NK-92 treated with Interleukin-12 subunit alpha and Interleukin-12 subunit beta, amount 100 ng/mL, for 24 hours (cell line): ENCODE measurements at regions not wholly inside any gene's neighbourhood (a gene's known extent, or its start where the extent isn't known, plus 50 kb on each side); places are given as distances from the start of the nearest gene placed in this dataset.
"Not testable (repeated sequence)": the region's sequence is repeated elsewhere in the genome, so short reads cannot be mapped to it uniquely, and the experiment has no call there.

Source experiments
- DNase-seq: peaks from one replicate; lab custom pipeline; 2025; lab: John Stamatoyannopoulos, UW

DNA sequence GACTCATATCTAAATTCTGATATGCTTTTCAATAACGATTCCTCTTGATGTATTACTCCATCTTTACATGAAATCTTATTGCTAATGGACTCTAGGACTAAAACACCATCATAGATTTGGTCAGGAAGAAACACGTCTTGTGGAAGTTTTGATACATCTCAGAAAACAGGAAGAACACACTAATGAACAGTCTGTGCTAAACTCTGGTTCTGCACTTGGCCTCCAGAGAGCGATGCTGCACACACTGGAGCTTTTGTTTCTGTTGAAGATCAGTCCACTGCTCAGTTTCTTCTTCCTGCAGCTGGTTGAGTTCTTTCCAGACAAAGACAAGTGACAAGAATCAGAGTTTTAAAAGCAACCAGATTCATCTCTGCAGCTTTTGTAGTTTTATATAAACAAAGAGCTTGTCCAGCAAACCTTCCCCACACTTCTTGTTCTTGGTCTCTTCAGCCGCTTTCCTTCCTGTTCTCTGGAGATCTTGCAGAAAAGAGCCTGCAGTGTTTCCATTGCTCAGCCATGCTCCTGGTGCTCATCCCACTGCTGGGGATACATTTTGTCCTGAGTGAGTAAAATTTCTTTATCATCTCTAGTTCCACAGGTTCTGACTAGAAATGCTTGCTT, 229.1 kb upstream of the OR4E1 start:
- DNase-seq: no peak

DNA sequence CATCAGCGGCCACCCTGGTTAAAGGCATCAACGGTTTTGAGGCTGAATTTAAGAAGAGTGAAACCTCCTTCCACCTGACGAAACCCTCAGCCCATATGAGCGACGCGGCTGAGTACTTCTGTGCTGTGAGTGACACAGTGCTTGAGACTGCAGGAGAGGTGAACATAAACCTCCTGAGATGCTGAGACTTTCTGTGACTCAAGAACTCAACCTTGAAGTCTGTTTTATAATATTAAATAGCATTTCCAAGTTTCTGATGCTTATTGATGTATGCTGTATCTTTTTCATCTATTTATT, 221.2 kb upstream of the OR4E1 start:
- DNase-seq: not testable (repeated sequence)

DNA sequence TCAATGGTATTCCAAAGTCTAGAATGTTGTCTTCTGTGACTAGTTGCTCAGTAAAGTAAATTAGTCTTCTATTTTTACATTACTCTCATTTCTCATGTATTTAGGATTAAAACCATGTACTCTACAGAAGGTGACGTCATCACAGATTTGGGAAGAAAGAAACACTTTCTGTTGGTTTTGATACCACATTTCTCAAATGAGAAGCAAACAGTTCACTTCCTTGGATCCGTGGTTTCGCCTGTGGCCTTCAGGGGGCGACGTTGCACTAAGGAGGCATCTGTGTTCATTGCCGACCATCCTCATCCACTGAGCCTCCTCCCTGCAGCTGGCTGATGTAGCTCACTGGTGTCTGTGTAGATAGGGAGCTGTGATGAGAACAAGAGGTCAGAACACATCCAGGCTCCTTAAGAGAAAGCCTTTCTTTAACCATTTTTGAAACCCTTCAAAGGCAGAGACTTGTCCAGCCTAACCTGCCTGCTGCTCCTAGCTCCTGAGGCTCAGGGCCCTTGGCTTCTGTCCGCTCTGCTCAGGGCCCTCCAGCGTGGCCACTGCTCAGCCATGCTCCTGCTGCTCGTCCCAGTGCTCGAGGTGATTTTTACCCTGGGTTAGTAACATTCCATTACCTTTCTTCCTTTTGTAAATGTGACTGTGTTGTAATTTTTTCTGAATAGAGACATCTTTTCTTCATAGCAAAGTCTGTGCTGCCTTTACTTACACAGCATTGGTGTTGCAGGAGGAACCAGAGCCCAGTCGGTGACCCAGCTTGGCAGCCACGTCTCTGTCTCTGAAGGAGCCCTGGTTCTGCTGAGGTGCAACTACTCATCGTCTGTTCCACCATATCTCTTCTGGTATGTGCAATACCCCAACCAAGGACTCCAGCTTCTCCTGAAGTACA, 220.6 kb upstream of the OR4E1 start:
- DNase-seq: no peak

DNA sequence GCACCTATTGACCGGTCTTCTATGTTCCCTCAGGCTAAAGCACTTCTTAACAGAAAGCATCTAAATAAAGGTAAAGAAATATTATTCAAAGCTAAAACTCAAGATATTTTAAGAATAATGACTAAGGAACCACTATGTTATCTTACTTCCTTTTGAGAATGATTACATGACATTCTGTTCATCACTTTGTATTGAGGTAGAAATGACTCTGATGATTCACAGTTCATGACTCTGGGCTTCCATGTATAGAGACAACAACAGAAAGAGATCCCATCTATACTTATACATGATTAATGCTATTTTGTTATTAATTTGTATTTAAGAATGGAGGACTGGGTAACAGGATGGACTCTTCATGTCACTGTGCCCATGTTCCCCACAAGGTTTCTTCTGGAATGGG, 218.3 kb upstream of the OR4E1 start:
- no peak for DNase-seq

DNA sequence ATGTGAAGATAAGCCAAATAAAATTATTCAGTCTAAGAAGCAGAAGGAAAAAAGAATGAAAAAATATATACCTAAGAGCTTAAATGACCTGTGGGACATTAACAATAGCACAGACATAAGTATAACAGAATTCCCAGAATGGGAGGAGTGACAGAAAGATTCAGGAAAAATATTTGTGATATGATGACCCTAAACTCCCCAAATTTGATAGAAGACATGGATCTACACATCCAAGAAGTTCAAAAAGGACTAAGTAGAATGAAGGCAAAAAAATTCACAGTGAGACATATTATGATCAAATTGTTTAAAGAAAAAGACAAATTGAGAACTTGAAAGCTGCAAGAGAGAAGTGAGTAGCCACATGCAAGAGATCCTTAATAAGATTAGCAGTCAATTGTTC, 211.4 kb upstream of the OR4E1 start:
- DNase-seq: no peak

DNA sequence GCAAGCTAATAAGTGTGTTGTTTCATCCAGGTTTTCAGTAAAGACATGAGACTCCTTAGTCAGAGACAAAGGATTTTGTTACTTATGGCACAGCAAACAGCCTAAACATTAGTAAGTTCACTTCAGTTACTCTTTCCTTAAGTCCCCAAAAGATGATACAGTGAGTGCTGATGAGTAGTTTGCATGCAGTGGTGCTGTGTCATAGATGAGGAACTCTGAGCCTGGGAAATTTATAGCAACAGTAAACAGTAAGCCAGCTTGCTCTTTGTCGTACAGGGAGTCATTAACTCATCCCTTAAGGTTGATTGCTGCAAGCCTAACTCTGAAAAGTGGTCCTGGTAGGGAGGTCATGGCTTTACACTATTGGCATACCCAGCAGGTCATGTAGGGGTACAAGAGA, 208.6 kb upstream of the OR4E1 start:
- DNase-seq: no peak

DNA sequence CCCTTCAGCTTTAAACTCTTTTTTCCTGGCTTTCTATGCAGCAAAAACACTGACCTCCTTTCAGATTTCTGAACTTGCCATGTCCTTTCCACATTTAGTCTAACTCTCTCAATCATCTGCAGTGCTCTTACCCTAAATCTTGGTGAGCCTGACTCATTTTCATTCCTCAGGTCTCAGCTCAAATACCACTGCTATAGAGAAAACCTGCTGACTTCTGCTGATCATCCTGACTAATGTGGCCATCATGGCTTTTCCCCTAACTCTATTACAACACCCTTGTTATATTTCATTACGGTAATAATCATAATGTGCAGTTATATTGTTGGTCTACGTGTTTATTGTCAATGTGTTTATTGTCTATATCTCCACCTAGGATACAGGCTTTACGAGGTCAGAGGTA, 207.3 kb upstream of the OR4E1 start:
- no peak for DNase-seq

DNA sequence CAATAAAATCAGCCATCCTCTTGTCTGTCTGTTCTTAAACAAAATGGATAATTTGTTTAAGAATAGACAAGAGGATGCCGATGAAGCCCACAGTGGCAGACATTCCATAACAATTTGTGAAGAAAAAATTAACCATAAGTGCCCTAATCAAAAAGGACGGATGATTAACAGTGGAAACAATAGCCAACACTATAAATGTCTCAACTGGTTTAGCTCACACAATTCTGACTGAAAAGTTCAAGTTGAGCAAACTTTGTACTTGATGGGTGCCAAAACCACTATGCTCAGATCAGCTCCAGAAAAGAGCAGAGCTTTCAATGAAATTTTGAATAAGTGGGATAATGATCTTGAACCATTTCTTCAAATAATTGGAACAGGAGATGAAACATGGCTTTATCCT, 202.2 kb upstream of the OR4E1 start:
- no peak for DNase-seq

DNA sequence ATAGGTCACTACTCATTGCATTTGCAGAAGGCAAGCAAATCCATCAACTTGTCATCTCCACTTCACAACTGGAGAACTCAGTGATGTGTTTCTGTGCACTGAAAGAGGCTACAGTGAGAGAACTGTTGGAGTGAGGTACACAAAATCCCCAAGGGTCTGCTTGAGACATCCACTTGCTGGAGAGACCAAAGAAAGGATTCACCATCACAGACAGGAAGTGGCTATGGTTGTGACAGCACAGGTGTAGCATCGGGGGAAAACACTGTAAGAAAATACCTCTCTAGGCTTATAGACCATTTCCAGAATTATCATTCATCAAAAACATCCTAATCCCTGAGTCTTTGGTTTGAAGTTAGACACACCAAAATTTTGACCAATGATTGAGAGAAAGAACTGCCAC, 201.3 kb upstream of the OR4E1 start:
- no peak for DNase-seq

DNA sequence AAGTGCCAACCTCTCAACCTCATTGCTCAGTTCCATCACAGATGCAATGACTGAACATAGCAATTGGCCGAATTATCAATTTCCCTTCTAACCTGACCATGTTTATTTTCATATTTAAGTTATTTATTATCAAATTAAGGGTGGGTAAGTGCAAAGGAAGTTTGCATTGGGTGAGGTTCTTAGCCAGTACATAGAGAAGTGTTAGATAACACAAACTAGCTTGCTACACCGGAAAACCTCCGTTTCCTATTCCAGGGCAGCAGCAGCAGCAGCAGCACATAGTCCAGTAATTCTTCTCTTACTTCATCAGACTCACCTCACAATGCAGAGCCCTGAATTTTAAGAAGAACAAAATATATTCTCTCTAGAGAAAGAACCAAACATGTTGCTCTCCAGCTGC, 200.5 kb upstream of the OR4E1 start:
- DNase-seq: no peak

DNA sequence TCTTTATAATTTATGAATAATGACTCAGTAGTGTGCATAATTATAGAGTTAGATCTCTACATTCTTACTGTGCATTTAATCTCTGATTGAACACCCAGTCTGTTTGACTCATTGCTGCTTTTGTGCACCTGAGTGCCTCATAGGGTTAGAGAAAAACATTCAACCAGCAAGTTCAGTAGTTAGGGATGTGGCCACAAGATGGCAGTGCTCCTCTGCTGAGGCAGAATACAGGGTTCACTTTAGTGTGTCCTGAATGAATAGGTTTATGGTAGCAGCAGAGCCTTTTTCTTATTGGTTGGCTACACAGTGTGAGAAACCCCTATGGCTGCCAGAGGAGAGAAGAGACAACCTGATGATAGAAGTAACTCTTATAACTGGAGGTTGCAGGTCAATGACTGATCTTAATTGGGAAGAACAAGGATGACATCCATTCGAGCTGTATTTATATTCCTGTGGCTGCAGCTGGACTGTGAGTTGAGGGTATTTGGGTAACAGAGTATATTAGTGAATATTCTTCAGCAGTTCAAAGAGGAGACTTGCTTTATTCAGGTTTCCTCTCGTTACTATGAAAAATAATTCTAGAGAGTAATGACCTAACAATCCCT, 194.9 kb upstream of the OR4E1 start:
- peak; percentile 9 for DNase-seq

DNA sequence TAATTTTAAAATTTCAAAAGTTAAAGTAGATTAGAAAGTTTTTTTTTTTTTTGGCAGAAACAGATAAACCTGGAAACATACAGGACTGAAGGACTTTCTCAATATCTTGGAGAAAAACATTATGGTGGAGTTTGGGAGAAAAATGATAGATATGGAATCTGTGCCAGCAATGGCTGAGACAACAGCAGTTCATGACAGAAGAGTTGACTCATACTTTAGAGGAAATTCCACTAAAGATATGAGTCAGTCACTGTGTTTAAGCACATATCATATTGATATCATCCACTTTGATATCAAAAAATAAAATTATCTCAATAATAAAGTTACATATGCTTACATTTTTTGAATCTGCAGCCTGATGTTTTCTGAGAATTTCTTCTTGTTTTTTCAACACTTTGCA, 193.9 kb upstream of the OR4E1 start:
- DNase-seq: no peak

DNA sequence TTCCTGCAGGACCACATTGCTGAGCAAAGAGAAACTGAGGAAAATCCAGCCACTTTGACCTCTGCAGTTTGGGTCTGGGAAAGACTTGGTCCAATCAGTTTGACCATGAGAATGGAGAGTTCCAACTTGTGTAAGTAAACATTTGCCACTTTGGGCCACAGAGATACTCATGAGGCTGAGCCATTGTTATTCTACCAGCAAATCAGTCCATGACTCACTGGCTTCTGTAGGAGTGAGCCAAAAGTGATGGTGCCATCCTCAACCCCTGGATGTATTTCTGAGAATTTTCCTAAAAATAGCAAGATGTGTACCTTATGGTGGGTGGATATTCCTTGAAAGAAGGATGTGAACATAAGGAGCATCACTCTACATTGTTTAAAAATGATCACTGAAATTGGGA, 192.9 kb upstream of the OR4E1 start:
- DNase-seq: no peak

DNA sequence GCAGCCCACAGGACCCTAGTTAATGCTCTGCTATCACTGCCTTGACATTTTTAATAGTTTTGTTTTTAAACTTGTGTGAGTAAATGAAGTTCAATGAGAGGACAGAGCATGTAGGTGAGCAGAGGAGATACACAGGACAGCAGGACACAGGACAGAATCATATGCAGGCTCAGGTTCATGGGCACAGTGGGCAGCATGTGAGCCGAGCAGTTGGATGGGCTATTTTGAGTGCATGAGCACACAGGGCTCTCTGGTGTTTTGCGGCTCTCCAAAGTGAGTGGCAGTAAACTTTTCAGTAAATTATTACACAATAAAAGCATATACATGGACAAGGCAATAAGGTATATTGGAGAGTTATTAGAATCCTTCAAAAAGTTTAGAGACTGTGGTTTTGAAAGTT, 189.7 kb upstream of the OR4E1 start:
- DNase-seq: no peak

DNA sequence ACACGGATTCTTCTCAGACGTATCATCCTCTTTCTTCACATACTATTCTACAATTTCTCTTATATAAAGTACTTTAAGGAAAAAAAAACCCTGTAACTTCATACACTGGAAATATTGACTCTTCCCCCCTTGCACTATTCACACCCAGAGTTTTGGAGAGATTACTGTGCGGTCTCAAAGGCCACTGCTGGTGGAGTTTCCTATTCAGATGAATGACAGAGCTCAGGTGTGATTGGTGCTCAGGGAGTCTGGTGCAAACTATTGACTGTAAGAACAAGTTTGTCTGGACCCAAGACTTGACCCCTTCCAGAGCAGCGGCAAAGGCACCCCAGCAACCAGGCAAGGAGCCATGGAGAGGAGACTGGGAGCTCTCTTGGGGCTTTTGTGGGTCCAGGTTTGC, 187.5 kb upstream of the OR4E1 start:
- no peak for DNase-seq

DNA sequence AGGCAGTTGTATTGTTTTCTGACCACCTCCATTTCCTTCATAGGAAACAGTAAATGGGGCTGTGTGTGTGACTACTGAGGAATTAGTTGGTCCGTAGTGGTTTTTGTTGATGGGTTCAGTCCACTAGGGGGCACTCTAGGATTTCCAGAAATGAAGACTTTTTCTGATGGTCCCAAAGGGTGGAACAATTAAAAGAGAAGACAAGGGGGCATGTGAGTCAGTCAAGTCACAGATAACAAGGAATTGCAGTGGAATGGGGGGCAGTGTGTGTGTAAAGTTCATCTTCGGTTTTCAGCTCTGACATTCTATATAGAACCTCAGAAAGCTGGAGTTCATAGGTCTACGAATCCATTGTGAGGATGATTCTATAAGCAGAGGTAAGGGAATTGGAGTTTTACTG, 186.6 kb upstream of the OR4E1 start:
- no peak for DNase-seq

DNA sequence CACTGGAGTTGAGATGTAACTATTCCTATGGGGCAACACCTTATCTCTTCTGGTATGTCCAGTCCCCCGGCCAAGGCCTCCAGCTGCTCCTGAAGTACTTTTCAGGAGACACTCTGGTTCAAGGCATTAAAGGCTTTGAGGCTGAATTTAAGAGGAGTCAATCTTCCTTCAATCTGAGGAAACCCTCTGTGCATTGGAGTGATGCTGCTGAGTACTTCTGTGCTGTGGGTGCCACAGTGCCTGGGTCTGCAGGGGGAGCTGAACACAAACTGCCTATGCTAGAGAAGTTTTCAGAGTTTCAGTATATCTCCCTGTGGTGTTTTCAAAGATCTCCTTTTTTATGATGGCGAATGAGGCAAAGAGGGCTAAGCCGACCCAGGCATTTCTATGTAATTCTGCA, 179.2 kb upstream of the OR4E1 start:
- DNase-seq: no peak

DNA sequence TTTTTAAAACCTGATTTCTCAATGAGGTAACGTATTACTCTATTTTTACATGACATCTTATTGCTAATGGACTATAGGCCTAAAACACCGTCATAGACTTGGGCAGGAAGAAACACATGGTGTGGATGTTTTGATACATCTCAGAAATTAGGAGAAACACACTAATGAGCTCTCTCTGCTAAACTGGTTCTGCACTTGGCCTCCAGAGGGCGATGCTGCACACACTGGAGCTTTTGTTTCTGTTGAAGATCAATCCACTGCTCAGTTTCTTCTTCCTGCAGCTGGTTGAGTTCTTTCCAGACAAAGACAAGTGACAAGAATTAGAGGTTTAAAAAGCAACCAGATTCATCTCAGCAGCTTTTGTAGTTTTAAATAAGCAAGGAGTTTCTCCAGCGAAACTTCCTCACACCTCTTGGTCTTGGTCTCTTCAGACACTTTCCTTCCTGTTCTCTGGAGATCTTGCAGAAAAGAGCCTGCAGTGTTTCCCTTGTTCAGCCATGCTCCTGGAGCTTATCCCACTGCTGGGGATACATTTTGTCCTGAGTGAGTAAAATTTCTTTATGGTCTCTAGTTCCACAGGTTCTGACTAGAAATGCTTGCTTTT, 178.5 kb upstream of the OR4E1 start:
- DNase-seq: peak; percentile 26

DNA sequence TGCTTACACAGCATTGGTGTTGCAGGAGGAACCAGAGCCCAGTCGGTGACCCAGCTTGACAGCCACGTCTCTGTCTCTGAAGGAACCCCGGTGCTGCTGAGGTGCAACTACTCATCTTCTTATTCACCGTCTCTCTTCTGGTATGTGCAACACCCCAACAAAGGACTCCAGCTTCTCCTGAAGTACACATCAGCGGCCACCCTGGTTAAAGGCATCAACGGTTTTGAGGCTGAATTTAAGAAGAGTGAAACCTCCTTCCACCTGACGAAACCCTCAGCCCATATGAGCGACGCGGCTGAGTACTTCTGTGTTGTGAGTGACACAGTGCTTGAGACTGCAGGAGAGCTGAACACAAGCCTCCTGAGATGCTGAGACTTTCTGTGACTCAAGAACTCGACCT, 173.3 kb upstream of the OR4E1 start:
- DNase-seq: not testable (repeated sequence)

DNA sequence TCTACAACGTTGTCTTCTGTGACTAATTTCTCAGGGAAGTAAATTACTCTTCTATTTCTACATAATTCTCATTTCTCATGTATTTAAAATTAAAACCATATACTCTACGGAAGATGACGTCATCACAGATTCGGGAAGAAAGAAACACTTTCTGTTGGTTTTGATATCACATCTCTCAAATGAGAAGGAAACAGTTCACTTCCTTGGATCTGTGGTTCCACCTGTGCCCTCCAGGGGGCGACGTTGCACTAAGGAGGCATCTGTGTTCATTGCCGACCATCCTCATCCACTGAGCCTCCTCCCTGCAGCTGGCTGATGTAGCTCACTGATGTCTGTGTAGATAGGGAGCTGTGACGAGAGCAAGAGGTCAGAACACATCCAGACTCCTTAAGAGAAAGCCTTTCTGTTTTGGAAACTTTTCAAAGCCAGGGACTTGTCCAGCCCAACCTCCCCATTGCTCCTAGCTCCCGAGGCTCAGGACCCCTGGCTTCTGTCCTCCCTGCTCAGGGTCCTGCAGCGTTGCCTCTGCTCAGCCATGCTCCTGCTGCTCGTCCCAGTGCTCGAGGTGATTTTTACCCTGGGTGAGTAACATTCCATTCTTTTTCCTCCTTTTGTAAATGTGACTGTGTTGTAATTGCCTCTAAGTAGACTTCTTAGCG, 172.7 kb upstream of the OR4E1 start:
- DNase-seq: peak; percentile 26

DNA sequence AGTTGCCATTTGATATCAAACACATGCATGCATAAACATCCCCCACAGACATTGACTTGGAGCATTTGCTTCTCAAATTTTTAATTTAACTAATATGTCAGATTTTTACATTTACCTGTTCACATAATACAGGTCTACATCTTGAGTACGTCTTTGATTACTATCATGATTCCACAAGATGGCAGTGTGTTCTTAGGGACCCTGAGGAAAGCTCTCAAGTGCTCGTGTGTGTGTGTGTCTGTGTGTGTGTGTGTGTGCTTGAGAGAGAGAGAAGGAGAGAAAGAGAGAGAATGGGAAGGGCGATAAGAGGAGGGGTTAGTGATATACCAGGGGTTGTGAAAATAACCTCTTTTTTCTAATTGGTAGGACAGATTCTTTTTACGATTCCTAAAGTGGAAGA, 167.1 kb upstream of the OR4E1 start:
- no peak for DNase-seq

DNA sequence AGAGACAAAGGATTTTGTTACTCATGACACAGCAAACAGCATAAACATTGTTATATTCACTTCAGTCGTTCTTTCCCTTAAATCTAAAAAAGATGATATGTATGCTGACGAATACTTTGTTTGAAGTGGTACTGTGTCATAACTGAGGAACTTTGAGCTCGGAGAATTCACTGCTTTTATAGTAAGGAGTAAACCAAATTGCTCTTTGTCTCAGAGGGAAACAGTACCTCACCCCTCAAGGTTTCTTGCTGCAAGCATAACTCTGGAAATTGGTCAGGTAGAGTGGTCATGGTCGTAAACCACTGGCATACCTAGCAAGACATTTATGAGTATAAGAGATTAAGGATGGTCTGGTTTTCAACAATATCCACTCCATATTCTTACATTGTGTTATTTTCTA, 160.2 kb upstream of the OR4E1 start:
- no peak for DNase-seq

DNA sequence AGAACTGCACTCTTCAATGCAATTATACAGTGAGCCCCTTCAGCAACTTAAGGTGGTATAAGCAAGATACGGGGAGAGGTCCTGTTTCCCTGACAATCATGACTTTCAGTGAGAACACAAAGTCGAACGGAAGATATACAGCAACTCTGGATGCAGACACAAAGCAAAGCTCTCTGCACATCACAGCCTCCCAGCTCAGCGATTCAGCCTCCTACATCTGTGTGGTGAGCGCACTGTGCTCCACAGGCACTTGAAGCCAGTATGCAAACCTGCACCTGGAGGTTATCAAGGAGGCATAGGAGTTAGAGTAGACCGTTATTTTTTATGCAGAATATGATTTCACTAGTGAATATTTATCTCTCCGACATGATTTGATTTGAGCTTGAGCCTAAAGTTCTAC, 152.2 kb upstream of the OR4E1 start:
- no peak for DNase-seq
